DMS53 treated with DMSO at 0.1 percent for 48 hours (cell line): ENCODE measurements at regions not wholly inside any gene's neighbourhood (a gene's known extent, or its start where the extent isn't known, plus 50 kb on each side); places are given as distances from the start of the nearest gene placed in this dataset.

ENCODE experiments used
- DNase-seq: peaks from one replicate; lab custom pipeline; 2025; ENCODE audit not compliant: unreplicated experiment; lab: John Stamatoyannopoulos, UW

DNA sequence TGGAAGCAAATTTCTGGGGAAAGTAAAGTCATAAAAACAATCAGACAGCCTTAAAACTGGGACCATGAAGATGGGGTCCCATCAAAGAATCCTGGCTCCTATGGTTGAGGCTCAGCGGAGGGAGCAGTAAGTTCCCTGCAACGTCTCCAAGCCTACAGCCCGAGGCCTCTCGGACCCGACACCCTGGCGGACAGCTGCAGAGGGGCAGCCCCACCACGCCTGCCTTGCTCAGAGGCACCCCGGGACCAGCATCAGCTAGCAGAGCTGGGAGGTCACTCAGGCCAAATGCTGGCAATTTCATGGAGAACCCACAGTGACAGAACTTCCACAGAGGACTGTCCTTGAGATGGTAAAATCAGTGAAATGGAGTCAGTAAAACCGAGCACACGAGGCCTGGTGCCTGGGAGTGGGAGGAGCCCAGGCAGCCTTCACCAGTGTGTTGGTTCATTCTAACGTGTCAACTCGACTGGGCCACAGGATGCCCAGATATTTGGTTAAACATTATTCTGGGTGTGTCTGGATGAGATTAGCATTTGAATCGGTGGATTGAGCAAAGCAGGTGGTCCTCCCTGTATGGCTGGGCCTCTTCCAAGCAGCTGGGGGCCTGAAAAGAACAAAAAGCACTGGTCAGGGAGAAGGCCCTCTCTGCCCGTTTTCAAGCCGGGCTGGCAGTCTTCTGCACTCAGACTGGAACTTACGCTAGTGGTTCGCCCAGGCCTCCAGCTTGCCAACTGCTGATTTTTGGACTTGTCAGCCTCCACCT, 96.2 kb upstream of the INSIG1 start:
- no peak for DNase-seq

DNA sequence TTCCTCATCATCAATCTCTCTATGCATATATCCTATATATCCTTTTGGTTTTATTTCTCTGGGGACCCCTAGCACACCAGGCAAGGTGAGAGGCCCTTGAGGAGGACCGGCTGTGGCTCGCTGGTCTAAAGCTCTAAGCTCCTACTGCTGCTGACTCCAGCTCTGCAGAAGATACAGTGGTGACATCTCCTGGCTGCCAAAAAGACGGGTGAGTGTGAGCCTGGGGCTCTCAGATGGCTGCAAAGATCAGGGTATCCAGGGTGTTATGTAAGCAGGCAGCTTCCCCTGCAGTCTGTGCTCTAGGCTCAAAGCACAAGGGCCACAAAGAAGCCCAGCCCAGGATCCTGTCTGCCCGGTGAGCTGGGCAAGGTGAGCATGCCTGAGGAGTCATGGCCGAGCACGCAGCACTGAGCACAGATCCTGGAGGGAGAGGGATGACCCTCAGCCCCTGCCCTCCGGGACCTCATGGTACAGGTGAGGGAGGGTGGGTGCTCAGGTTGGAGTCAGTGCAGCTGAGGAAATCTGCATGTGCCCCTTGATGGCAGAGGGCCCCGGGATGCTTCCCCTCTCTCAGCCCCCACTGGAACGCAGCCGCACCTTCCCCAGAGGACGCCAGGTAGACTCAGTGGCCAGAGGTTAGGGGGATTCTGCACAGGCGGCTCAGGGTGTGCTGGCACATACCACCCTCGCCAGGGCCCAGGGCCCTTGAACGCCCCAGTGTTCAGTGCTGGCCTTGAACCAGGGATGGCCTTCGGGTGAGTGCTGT, 95.4 kb upstream of the INSIG1 start:
- no peak for DNase-seq

- no peak for DNase-seq
These were observed 94.4 kb upstream of the INSIG1 start for GRCh38 chr7:155203059-155203881.

GRCh38 chr7:155203882-155204691, 93.6 kb upstream of the INSIG1 start:
- DNase-seq, result no peak

GRCh38 chr7:155204744-155205367, 92.8 kb upstream of the INSIG1 start:
- no peak for DNase-seq

- no peak for DNase-seq
These were observed 92.0 kb upstream of the INSIG1 start for GRCh38 chr7:155205368-155206317.

DNA sequence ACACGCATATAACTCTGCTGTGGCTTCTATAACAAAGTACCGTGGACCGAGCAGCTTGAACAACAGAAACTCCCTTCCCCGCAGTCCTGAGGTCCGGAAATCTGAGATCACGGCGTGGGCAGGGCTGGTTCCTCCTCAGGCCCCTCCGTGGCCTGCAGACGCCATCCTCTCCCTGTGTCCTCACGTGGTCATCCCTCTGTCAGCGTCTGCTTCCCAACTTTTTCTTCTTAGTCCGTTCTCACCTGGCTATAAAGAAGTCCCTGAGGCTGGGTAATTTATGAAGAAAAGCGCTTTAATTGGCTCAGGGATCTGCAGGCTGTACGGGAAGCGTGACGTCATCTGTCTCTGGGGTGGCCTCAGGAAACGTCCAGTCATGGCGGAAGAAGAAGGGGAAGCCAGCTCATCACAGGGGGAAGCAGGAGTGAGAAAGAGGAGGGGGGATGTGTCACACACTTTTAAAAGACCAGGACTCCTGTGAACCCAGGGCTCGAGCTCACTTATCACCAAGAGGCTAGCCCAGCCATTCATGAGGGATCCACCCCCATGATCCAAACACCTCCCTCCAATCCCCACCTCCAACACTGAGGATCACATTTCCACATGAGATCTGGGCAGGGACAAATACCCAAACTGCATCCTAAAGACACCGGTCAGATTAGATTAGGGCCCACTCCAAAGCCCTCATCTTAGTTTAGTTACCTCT, 91.2 kb upstream of the INSIG1 start:
- DNase-seq, result no peak

DNA sequence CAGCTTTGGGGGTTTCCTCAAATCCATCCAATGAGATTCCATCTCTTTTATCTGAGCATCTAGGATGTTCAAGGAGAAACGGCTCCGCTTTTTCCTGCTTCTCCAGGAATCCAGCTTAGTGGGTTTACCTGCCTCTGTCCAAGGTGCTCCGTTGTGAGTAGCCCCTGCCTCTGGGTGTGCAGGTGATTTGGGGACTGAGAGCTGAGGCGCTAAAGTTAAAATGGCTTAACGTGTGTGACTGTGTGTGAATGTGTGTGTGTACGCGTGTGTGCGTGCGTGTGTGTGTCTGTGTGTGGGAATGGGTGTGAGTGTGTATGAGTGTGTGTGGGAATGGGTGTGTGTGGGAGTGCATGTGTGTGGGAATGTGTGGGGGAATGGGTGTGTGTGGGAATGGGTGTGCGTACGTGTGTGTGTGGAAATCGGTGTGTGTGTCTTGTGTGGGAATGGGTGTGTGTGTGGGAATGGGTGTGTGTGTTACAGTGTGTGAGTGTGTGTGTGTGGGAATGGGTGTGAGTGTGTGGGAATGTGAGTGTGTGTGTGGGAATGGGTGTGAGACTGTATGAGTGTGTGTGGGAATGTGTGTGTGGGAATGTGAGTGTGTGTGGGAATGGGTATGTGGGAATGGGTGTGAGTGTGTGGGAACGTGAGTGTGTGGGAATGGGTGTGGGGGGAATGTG, 90.2 kb upstream of the INSIG1 start:
- no peak for DNase-seq

DNA sequence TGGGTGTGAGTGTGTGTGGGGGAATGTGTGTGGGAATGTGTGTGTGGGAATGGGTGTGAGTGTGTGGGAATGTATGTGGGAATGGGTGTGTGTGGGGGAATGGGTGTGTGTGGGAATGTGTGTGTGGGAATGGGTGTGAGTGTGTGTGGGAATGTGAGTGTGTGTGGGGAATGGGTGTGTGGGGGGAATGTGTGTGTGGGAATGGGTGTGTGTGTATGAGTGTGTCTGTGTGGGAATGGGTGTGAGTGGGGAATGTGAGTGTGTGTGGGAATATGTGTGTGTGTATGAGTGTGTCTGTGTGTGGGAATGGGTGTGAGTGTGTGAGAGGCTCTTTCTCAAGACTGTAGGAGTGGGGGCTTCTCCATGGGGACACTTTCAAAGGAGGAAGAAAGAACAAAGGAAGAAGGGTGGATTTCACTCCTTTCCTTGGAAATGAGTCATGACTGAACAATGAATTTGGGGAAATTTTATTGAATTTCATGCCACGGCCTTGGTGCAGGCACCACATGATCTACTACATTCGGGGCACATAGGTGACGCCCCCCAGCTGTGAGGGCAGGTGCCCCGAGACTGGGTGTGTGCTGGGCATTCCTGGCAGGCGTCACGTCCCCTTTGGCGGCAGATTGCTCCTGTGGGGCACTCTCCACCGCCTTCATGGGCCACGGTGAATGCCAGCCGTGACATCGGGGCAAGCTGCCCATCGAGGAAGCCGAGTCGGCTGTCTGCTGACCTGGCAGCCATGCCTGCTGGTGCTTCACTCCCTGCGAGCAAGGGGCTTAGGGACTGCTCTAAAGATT, 88.8 kb upstream of the INSIG1 start:
- DNase-seq, result no peak

- no peak for DNase-seq
These were observed 88.0 kb upstream of the INSIG1 start for GRCh38 chr7:155209478-155210319.

DNA sequence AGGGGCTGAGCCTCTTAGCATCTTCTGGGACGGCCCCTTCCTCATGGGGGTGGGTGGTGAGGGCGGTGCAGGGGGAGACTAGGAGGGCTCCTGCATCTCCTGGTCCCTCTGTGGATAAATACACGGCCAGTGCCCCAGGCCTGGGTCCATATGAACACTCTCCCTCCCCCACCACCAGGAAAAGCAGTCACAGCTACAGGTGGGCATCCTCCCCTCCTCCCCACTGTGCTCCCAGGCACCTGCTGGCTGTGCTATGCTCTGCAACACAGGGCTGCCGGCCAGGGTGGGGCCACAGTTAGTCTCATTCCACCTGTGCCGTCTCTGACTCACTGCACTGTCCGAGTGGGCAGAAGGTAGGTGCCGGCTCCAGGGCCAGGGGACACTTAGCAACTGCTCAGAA, 87.3 kb upstream of the INSIG1 start:
- DNase-seq, result no peak

DNA sequence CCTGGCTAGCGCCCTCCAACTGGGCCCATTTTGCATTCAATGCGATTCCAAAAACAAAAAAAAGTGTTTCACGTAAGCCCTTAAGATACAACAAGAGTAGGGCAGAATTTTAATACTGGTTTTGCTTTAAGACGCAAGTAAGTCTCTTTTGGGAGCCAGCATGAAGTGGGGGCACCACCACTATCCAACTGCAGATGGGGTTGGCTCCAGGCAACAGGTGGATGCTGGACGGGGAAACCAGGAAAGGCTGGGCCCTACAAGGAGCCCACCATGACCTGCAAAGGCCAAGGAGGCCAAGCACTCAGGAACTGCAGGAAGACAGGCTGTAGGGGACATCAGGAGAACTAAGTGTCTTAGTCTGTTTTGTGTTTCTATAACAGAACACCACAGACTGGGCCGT, 86.5 kb upstream of the INSIG1 start:
- no peak for DNase-seq

DNA sequence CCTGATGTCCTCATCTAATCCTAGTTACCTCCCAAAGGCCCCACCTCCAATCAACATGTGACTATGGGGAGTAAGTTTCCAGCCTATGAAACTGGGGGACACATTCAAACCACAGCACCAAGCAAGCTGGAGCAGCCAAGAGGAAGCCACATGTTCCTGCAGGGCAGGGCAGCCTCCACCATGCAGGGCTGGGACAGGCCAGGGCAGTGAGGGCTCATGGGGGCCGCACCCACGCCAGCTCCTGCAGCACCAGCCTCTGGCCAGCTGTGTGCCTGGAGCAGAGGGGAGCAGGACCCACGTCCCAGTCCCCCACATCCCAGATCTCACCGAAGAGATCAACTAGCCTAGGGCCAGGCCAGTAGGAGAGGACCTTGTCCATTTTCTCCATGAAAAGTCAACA, 85.9 kb upstream of the INSIG1 start:
- no peak for DNase-seq

DNA sequence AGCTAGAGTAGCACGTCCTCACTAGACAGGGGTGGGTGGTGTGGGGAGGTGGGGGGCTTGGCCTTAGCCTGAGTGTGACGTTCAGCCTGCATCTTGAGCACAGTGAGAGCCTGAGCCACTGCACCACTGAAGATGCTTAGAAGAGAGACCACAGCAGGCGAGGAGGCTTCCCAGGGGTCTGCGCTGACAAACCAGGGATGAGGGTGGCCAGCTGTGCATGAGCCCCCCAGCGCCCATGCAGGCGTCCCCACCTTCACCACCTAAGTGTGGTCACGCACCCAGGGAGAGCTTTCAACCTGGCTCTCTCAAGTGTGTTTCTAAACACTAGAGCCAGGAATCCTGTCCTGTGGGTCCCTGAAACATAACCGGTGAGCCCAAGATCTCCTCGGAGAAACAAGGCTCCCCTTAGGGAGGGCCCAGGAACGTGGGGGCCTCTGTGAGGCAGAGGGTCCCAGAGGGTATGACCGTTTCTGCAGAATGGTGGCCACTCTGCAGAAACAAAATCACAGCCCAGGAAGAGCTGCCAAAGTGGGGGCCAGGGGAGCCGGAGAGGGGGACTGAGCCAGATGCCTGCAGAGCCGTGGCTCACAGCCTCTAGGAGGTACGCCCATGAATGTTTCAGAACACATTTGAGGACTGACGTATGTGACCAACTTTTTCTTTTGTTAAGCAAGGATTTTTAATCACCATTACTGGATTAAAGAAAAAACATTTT, 85.2 kb upstream of the INSIG1 start:
- no peak for DNase-seq

DNA sequence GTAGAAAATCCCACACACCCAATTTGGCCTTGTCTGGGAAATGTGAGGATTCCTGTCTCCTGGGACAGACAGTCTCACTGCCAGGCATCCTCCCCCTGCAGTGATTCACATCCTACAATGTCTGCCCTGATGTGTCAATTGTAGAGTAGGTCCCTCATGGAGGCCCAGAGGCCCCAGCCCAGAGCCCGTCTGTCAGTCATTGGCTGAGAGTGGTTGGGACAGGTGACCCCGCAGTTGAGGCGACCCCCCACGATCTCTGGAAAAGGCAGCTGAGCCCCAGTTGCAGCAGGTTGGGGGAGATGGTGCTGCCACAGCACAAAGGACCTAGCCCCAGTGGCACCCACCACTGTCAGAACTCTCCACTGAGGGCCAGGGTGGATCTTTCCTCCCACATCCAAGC, 84.3 kb upstream of the INSIG1 start:
- DNase-seq, result no peak
